ENCODE measurements at regions not wholly inside any gene's neighbourhood (a gene's known extent, or its start where the extent isn't known, plus 50 kb on each side); places are given as distances from the start of the nearest gene placed in this dataset.

DNA sequence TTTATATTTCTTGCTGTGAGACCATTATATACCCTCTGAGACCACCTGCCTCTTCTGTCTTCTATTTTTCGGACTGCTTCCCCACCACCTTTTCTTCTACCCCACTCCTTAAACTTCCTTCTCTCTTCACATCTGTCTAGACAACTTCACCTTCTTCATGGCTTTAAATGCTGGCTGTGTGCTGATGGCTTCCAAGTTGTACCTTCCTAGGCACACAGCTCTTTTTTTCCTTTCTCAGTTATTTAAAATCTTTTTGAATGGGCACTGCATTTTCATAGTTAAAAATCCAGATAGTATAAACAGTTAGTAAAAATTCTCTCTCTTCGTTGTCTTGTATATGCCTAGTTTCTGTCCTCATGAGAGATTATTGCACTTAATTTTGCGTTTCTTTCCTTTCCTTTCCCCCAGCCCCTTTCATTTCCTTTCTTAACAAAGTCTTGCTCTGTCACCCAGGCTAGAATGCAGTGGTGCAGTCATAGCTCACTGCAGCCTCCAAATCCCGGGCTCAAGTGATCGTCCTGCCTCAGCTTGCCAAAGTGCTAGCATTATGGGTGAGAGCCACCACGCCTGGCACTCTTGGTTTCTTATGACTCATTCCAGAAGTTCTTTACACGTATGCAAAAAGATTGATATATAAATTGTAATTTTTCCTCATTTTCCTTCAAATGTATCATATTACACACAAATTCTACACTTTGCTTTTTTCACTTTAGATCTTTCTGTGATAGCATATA is 114.3 kb downstream of the NPIPB5 start (continued):
- TF ChIP-seq, protein P1, sequence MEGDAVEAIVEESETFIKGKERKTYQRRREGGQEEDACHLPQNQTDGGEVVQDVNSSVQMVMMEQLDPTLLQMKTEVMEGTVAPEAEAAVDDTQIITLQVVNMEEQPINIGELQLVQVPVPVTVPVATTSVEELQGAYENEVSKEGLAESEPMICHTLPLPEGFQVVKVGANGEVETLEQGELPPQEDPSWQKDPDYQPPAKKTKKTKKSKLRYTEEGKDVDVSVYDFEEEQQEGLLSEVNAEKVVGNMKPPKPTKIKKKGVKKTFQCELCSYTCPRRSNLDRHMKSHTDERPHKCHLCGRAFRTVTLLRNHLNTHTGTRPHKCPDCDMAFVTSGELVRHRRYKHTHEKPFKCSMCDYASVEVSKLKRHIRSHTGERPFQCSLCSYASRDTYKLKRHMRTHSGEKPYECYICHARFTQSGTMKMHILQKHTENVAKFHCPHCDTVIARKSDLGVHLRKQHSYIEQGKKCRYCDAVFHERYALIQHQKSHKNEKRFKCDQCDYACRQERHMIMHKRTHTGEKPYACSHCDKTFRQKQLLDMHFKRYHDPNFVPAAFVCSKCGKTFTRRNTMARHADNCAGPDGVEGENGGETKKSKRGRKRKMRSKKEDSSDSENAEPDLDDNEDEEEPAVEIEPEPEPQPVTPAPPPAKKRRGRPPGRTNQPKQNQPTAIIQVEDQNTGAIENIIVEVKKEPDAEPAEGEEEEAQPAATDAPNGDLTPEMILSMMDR (conservative IDR thresholded peaks at IDR 0.05; ENCODE audit: low read depth in 2 of 2) = no peak
- TF ChIP-seq ZNF114 (CRISPR knock-in tag; IDR thresholded peaks at IDR 0.05) = no peak
- TF ChIP-seq, protein P2, sequence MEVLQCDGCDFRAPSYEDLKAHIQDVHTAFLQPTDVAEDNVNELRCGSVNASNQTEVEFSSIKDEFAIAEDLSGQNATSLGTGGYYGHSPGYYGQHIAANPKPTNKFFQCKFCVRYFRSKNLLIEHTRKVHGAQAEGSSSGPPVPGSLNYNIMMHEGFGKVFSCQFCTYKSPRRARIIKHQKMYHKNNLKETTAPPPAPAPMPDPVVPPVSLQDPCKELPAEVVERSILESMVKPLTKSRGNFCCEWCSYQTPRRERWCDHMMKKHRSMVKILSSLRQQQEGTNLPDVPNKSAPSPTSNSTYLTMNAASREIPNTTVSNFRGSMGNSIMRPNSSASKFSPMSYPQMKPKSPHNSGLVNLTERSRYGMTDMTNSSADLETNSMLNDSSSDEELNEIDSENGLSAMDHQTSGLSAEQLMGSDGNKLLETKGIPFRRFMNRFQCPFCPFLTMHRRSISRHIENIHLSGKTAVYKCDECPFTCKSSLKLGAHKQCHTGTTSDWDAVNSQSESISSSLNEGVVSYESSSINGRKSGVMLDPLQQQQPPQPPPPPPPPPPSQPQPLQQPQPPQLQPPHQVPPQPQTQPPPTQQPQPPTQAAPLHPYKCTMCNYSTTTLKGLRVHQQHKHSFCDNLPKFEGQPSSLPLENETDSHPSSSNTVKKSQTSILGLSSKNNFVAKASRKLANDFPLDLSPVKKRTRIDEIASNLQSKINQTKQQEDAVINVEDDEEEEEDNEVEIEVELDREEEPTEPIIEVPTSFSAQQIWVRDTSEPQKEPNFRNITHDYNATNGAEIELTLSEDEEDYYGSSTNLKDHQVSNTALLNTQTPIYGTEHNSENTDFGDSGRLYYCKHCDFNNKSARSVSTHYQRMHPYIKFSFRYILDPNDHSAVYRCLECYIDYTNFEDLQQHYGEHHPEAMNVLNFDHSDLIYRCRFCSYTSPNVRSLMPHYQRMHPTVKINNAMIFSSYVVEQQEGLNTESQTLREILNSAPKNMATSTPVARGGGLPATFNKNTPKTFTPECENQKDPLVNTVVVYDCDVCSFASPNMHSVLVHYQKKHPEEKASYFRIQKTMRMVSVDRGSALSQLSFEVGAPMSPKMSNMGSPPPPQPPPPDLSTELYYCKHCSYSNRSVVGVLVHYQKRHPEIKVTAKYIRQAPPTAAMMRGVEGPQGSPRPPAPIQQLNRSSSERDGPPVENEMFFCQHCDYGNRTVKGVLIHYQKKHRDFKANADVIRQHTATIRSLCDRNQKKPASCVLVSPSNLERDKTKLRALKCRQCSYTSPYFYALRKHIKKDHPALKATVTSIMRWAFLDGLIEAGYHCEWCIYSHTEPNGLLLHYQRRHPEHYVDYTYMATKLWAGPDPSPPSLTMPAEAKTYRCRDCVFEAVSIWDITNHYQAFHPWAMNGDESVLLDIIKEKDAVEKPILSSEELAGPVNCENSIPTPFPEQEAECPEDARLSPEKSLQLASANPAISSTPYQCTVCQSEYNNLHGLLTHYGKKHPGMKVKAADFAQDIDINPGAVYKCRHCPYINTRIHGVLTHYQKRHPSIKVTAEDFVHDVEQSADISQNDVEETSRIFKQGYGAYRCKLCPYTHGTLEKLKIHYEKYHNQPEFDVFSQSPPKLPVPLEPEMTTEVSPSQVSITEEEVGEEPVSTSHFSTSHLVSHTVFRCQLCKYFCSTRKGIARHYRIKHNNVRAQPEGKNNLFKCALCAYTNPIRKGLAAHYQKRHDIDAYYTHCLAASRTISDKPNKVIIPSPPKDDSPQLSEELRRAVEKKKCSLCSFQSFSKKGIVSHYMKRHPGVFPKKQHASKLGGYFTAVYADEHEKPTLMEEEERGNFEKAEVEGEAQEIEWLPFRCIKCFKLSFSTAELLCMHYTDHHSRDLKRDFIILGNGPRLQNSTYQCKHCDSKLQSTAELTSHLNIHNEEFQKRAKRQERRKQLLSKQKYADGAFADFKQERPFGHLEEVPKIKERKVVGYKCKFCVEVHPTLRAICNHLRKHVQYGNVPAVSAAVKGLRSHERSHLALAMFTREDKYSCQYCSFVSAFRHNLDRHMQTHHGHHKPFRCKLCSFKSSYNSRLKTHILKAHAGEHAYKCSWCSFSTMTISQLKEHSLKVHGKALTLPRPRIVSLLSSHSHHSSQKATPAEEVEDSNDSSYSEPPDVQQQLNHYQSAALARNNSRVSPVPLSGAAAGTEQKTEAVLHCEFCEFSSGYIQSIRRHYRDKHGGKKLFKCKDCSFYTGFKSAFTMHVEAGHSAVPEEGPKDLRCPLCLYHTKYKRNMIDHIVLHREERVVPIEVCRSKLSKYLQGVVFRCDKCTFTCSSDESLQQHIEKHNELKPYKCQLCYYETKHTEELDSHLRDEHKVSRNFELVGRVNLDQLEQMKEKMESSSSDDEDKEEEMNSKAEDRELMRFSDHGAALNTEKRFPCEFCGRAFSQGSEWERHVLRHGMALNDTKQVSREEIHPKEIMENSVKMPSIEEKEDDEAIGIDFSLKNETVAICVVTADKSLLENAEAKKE (CRISPR knock-in tag; IDR thresholded peaks at IDR 0.05) = no peak

DNA sequence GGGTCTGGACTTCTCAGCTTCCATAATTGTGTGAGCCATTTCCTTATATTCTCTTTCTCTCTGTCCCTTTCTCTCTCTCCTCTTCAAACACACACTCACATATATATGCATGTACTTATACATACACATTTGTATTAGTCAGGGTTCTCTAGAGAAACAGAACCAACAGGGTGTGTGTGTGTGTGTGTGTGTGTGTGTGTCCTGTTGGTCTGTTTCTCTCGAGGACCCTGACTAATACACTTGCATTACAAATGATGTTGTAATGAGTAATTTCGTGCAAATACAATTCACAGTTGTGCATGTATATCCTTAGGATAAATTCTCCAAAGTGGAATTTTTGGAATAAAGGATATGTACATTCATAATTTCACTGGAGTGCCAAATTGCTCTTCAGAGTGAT is 115.3 kb downstream of the NPIPB5 start:
- H3K79me2 ChIP-seq (replicated peaks; ENCODE audit: insufficient read depth) = no peaks in the 10 kb centered on the region
- no peaks in the 10 kb centered on the region for H3K36me3 ChIP-seq (ENCODE audit: insufficient read depth)
- Mint-ChIP-seq H3K9me3 (no peaks in the 10 kb centered on the region), H3K27ac (no peak overlapping the region), H3K4me1 (peaks cover 2% of the 10 kb centered on the region), H3K36me3 (ENCODE audit: low read depth) (no peaks in the 10 kb centered on the region), H3K4me3 (no peak overlapping the region), H3K27me3 (ENCODE audit: insufficient read depth, low read depth, poor library complexity) (no peaks in the 10 kb centered on the region)
- TF ChIP-seq ZNF331 (CRISPR knock-in tag; IDR thresholded peaks at IDR 0.05; ENCODE audit: low read depth) = no peak
- TF ChIP-seq, protein P2 (CRISPR knock-in tag; IDR thresholded peaks at IDR 0.05) = no peak
- no peak for TF ChIP-seq JUNB (IDR thresholded peaks at IDR 0.05; ENCODE audit: unreplicated experiment)
- TF ChIP-seq POLR2AphosphoS5 (IDR thresholded peaks at IDR 0.05; ENCODE audit: low read depth) = no peak
- peaks cover 6% of the 10 kb centered on the region; the same call in 1 of the 2 replicates for H3K9me2 ChIP-seq (ENCODE audit: insufficient read depth)
- H3K4me3 ChIP-seq = no peak overlapping the region
- no peak overlapping the region for H2AFZ ChIP-seq
- DNase-seq (ENCODE audit: low spot score) (no peak), ATAC-seq (no peak)
- H3K27ac ChIP-seq (ENCODE audit: low read depth) = no peak overlapping the region
- no peaks in the 10 kb centered on the region for H3K27me3 ChIP-seq (ENCODE audit: insufficient read depth)
- no peaks in the 10 kb centered on the region; the same call in 1 of the 2 replicates for H3F3A ChIP-seq (replicated peaks; ENCODE audit: low read depth)
- H3K4me1 ChIP-seq (ENCODE audit: insufficient read depth) = peaks cover 50% of the 10 kb centered on the region
- H4K20me1 ChIP-seq (replicated peaks; ENCODE audit: insufficient read depth) = no peaks in the 10 kb centered on the region
- no peak overlapping the region for H3K4me2 ChIP-seq
